GM23248 (cell line): ENCODE measurements at regions not wholly inside any gene's neighbourhood (a gene's known extent, or its start where the extent isn't known, plus 50 kb on each side); places are given as distances from the start of the nearest gene placed in this dataset.

ENCODE experiments used
- EZH2 ChIP-seq: fragments of 200-600 bp; sonication (generic); IDR thresholded peaks from 2 replicates; pipeline ENCODE4 v1.6.1; 2018; ENCODE audit warnings: antibody characterized with exemption, mild to moderate bottlenecking; ENCODE audit not compliant: insufficient read depth, poor library complexity, severe bottlenecking
- EZH2phosphoT487 ChIP-seq: fragments of 200-600 bp; sonication (generic); IDR thresholded peaks from 2 replicates; pipeline ENCODE4 v1.6.1; 2018; ENCODE audit warnings: antibody characterized with exemption, moderate library complexity, mild to moderate bottlenecking, low read depth; ENCODE audit not compliant: insufficient read depth

- TF ChIP-seq EZH2 (no peak), EZH2phosphoT487 (no peak)
Observed at GRCh38 chr6:147933224-147933623, 409.4 kb upstream of the SASH1 start.
